ENCODE measurements at regions not wholly inside any gene's neighbourhood (a gene's known extent, or its start where the extent isn't known, plus 50 kb on each side); places are given as distances from the start of the nearest gene placed in this dataset.

- TF ChIP-seq CTCF (IDR thresholded peaks at IDR 0.05; ENCODE audit: insufficient read depth, low read length, poor library complexity, severe bottlenecking): no peak
- Histone ChIP-seq H3K36me3 (ENCODE audit: control insufficient read depth, insufficient read depth, low read length) (no peaks in the 10 kb centered on the region), H3K4me3 (replicated peaks; ENCODE audit: low read depth, low read length) (no peak overlapping the region), H3K27me3 (replicated peaks; ENCODE audit: control insufficient read depth, insufficient read depth, low read length) (no peaks in the 10 kb centered on the region; the same call in none of the 2 replicates)
- peak; percentile 6 for DNase-seq (ENCODE audit: extremely low read depth, insufficient read length)
Observed at GRCh38 chr10:23693501-23693901, 254.6 kb downstream of the OTUD1 start.

GRCh38 chr10:23693925-23694324 is 255.1 kb downstream of the OTUD1 start:
- no peak for TF ChIP-seq CTCF (IDR thresholded peaks at IDR 0.05; ENCODE audit: insufficient read depth, low read length, poor library complexity, severe bottlenecking)
- no peak for DNase-seq (ENCODE audit: extremely low read depth, insufficient read length)
- H3K4me3 ChIP-seq (replicated peaks; ENCODE audit: low read depth, low read length): no peak overlapping the region
- H3K36me3 ChIP-seq (ENCODE audit: control insufficient read depth, insufficient read depth, low read length): no peaks in the 10 kb centered on the region
- no peaks in the 10 kb centered on the region; the same call in none of the 2 replicates for H3K27me3 ChIP-seq (replicated peaks; ENCODE audit: control insufficient read depth, insufficient read depth, low read length)

GRCh38 chr10:23694446-23694920 is 255.6 kb downstream of the OTUD1 start:
- peak; percentile 19 for DNase-seq (ENCODE audit: extremely low read depth, insufficient read length)
- H3K27me3 ChIP-seq (replicated peaks; ENCODE audit: control insufficient read depth, insufficient read depth, low read length): no peaks in the 10 kb centered on the region; the same call in none of the 2 replicates
- H3K36me3 ChIP-seq (ENCODE audit: control insufficient read depth, insufficient read depth, low read length): no peaks in the 10 kb centered on the region
- H3K4me3 ChIP-seq (replicated peaks; ENCODE audit: low read depth, low read length): no peak overlapping the region; the same call in 1 of the 2 replicates
- no peak for TF ChIP-seq CTCF (IDR thresholded peaks at IDR 0.05; ENCODE audit: insufficient read depth, low read length, poor library complexity, severe bottlenecking)

GRCh38 chr10:23694921-23695824 is 256.3 kb downstream of the OTUD1 start:
- TF ChIP-seq CTCF (IDR thresholded peaks at IDR 0.05; ENCODE audit: insufficient read depth, low read length, poor library complexity, severe bottlenecking): no peak
- H3K27me3 ChIP-seq (replicated peaks; ENCODE audit: control insufficient read depth, insufficient read depth, low read length): no peaks in the 10 kb centered on the region; the same call in none of the 2 replicates
- no peak overlapping the region for H3K4me3 ChIP-seq (replicated peaks; ENCODE audit: low read depth, low read length)
- H3K36me3 ChIP-seq (ENCODE audit: control insufficient read depth, insufficient read depth, low read length): no peaks in the 10 kb centered on the region
- peak; percentile 3 for DNase-seq (ENCODE audit: extremely low read depth, insufficient read length)

- DNase-seq (ENCODE audit: extremely low read depth, insufficient read length): no peak
- no peak for TF ChIP-seq CTCF (IDR thresholded peaks at IDR 0.05; ENCODE audit: insufficient read depth, low read length, poor library complexity, severe bottlenecking)
- H3K36me3 ChIP-seq (ENCODE audit: control insufficient read depth, insufficient read depth, low read length): no peaks in the 10 kb centered on the region
- H3K4me3 ChIP-seq (replicated peaks; ENCODE audit: low read depth, low read length): no peak overlapping the region
- H3K27me3 ChIP-seq (replicated peaks; ENCODE audit: control insufficient read depth, insufficient read depth, low read length): no peaks in the 10 kb centered on the region; the same call in none of the 2 replicates
Observed at GRCh38 chr10:23695825-23696420, 257.0 kb downstream of the OTUD1 start.
